ENCODE measurements at regions not wholly inside any gene's neighbourhood (a gene's known extent, or its start where the extent isn't known, plus 50 kb on each side); places are given as distances from the start of the nearest gene placed in this dataset.

DNA sequence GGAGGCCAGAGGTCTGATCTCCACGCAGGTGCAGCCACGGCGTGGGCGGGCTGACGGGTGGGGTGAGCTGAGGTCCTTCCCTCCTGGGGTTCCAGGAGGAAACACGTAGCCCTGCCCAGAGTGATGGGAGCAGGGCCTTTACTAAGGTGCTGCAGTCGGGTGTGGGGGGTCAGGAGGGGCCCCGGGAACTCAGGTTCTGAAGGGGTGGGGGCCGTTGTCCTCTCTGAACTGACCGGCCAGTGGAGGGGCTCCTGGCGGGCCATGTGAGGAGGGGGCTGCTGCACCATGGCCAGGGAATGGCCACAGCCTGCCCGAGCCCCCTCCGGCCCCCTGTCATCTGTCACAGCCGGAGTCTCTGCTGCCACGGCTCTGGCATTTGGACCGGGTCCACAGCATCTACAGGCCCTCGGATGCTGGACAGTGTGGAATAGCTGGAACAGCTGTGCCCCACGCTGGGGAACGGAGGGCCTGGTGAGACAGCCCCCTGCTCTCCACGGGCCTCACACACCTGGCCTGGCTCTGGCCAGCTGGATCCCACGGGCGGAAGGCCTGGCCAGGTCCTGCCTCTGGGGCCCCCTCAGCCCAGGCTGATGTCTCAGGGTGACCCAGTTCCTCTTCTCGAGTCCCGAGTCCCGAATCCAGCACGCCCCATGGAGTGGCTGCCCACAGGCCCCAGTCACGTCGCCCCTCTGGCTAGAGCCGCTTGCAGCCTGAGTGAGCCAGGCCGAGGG is 145.6 kb upstream of the GPC1 start:
- H3K27ac ChIP-seq (ENCODE audit: control insufficient read depth, insufficient read depth), result no peak overlapping the region
- H2AFZ ChIP-seq (ENCODE audit: control insufficient read depth, low read depth, low read length), result no peak overlapping the region
- 22% methylated on average over 20 of the region's 30 CpGs for WGBS (ENCODE audit: insufficient coverage, insufficient replicate concordance, low lambda C conversion rate, missing lambda C conversion rate)
- H4K20me1 ChIP-seq (ENCODE audit: control insufficient read depth, insufficient read depth), result no peaks in the 10 kb centered on the region
- H3K4me3 ChIP-seq, result no peak overlapping the region
- H3K27me3 ChIP-seq (replicated peaks in 1 of 2; ENCODE audit: control insufficient read depth in 2 of 2, insufficient read depth in 2 of 2, low read length in 1 of 2), result 0 out of 4 replicates have a peak, but pooled peaks cover 0 to 2% of the 10 kb centered on the region in 2 experiments
- RAD21 ChIA-PET (ENCODE audit: unreplicated experiment), result no interaction called here
- CTCF ChIA-PET, result no interaction called here
- in situ Hi-C loops (cut with MboI) (no loop called here), intact Hi-C loops (cut with micrococcal nuclease; ENCODE audit: unreplicated experiment) (no loop called here)
- POLR2A ChIA-PET, result interaction anchor here (0.6 kb wide), 1 partner anchor 46 kb away, joined by 8 read pairs; no protein-coding TSS in a partner anchor
- DNase-seq (ENCODE audit: low read depth, low spot score), result no peak
- H3K9me3 ChIP-seq (replicated peaks; ENCODE audit: control insufficient read depth, insufficient read depth, low read length), result no peaks in the 10 kb centered on the region
- no peak for TF ChIP-seq SMAD5 (IDR thresholded peaks at IDR 0.05; ENCODE audit: low read depth)
- TF ChIP-seq CHD4 (IDR thresholded peaks at IDR 0.05), result no peak
- TF ChIP-seq EZH2 (IDR thresholded peaks at IDR 0.05; ENCODE audit: borderline replicate concordance, control insufficient read depth, low read depth, low read length), result no peak
- TF ChIP-seq SREBF1 (IDR thresholded peaks at IDR 0.05; ENCODE audit: low read length), result no peak
- TF ChIP-seq MYC (IDR thresholded peaks at IDR 0.05; ENCODE audit: insufficient read depth, insufficient read length, insufficient replicate concordance, low read length, severe bottlenecking), result no peak
- TF ChIP-seq SMC3 (IDR thresholded peaks at IDR 0.05; ENCODE audit: borderline replicate concordance, low read length), result no peak
- no peaks in the 10 kb centered on the region for H3K36me3 ChIP-seq (ENCODE audit: control insufficient read depth in 2 of 2, insufficient read depth in 2 of 2, low read length in 1 of 2)
- no TSS peak for BruUV-seq (replicated peaks)
- SMC1A ChIA-PET (ENCODE audit: uncharacterized antibody, unreplicated experiment), result no interaction called here
- no peaks in the 10 kb centered on the region for H3K4me1 ChIP-seq (ENCODE audit: control insufficient read depth, insufficient read depth, low read length)
- no peak for ATAC-seq
- H3K9ac ChIP-seq (ENCODE audit: control insufficient read depth, insufficient read depth, low read length), result no peak overlapping the region
- H3K79me2 ChIP-seq (ENCODE audit: control insufficient read depth, insufficient read depth, low read length), result no peaks in the 10 kb centered on the region
- no peak overlapping the region for H3K4me2 ChIP-seq (ENCODE audit: control insufficient read depth, insufficient read depth)
- FAIRE-seq, result no peak

All from GM12878 (cell line).